AG04450 (cell line): ENCODE measurements at regions not wholly inside any gene's neighbourhood (a gene's known extent, or its start where the extent isn't known, plus 50 kb on each side); places are given as distances from the start of the nearest gene placed in this dataset.

Experiments
- CTCF ChIA-PET: fragments of 300-600, 350-600 bp; formaldehyde crosslinking; extraction: SDS; loops from one replicate; lab custom pipeline; 2022; ENCODE audit warnings: antibody characterized with exemption, inconsistent platforms; lab: Charles Lee
- POLR2A ChIA-PET: fragments of 350-600 bp; formaldehyde crosslinking; extraction: SDS; loops from one replicate; lab custom pipeline; 2021; ENCODE audit warnings: antibody characterized with exemption, inconsistent platforms; lab: Yijun Ruan, JAX
- DNase-seq: peaks from one replicate; pipeline ENCODE4 v3.0.0-alpha.2; 2011; ENCODE audit warnings: low read depth, low spot score
- H3K27ac ChIP-seq: one replicate; pipeline ENCODE4 v1.5.1; 2012; ENCODE audit warnings: low read depth, low read length, control low read depth
- H3K27me3 ChIP-seq: one replicate; pipeline ENCODE4 v1.6.0; 2012; ENCODE audit warnings: low read length; ENCODE audit not compliant: control insufficient read depth, insufficient read depth
- H3K4me3 ChIP-seq: 2 replicates; pipeline ENCODE4 v1.5.1; 2011; ENCODE audit warnings: mild to moderate bottlenecking, low read depth, low read length, control low read depth
- H3K9me3 ChIP-seq: 2 replicates; pipeline ENCODE4 v1.5.1; 2012; ENCODE audit warnings: low read length; ENCODE audit not compliant: control insufficient read depth, insufficient read depth
- TF ChIP-seq, protein P1 (sequence below): IDR thresholded peaks from 2 replicates; pipeline ENCODE4 v1.5.1; 2011; ENCODE audit warnings: low read depth, low read length, control low read depth, inconsistent platforms

DNA sequence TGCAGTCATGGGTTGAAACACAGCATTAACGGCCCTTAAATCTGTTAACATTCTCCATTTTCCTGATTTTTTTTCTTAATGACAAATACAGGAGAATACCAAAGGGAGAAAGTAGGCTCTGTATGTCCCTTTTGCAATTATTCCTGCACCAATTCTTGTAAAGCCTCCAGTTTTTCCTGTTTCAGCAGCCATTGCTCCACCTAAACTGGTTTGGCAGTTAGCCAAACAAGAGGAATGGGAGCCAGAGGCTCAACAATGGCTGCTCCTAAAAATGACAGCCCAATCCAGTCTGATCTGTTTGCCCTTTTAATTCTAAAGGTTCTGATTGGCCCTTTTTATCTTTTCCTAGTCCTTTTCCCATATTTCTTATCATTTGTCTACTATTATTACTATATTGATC is 284.2 kb upstream of the SGK1 start:
- ChIA-PET POLR2A (no interaction called here), CTCF (no interaction called here)
- no peak overlapping the region for H3K27ac ChIP-seq
- no peak overlapping the region for H3K4me3 ChIP-seq
- no peaks in the 10 kb centered on the region for H3K27me3 ChIP-seq
- TF ChIP-seq, protein P1, sequence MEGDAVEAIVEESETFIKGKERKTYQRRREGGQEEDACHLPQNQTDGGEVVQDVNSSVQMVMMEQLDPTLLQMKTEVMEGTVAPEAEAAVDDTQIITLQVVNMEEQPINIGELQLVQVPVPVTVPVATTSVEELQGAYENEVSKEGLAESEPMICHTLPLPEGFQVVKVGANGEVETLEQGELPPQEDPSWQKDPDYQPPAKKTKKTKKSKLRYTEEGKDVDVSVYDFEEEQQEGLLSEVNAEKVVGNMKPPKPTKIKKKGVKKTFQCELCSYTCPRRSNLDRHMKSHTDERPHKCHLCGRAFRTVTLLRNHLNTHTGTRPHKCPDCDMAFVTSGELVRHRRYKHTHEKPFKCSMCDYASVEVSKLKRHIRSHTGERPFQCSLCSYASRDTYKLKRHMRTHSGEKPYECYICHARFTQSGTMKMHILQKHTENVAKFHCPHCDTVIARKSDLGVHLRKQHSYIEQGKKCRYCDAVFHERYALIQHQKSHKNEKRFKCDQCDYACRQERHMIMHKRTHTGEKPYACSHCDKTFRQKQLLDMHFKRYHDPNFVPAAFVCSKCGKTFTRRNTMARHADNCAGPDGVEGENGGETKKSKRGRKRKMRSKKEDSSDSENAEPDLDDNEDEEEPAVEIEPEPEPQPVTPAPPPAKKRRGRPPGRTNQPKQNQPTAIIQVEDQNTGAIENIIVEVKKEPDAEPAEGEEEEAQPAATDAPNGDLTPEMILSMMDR: no peak
- peaks cover 17% of the 10 kb centered on the region for H3K9me3 ChIP-seq
- DNase-seq: no peak

DNA sequence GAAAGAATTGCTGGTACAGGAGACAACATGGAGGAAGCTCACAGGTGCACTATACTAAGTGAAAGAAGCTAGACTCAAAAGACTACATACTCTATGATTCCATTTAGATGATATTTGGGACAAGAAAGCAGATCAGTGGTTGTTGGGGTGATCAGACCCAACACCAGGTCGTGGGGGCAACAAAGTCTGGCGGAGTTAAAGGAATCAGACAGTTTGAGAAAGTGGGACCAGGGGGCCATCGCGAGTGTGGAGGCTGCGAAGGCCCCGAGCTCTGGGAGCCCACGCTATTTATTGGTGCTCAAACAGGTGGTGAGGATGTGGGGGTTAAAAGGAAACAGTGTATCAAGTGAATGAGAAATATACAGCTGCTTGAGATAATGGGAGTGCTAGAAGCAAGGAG is 282.8 kb upstream of the SGK1 start:
- CTCF ChIA-PET: interaction anchor here (1.0 kb wide), 1 partner anchor 223 kb away, joined by 4 read pairs; no protein-coding TSS in a partner anchor
- POLR2A ChIA-PET: no interaction called here

DNA sequence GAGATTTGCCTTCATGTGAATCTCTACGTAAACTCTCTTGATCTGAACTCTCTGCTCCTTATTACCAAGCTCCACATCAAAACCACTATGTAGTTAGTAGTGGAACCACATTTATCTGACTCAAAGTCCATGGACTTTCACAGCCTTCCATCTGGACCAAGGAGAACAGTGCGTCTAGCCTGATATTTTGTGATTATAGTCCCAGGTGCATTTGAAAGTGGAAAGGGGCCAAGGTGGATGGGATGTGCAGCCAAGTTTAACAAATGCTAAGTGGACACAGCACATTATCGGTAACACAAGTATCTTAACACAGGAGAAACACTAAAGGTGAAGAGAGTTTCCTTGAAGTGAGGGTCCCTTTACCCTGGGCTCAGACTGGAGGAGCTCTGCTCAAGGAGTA is 281.2 kb upstream of the SGK1 start:
- TF ChIP-seq, protein P1: no peak

More for the DNA sequence above, 282.8 kb upstream of the SGK1 start:
- TF ChIP-seq, protein P1: no peak
- H3K9me3 ChIP-seq: peaks cover 17% of the 10 kb centered on the region
- H3K27ac ChIP-seq: no peak overlapping the region
- no peaks in the 10 kb centered on the region for H3K27me3 ChIP-seq
- DNase-seq: no peak
- H3K4me3 ChIP-seq: no peak overlapping the region

DNA sequence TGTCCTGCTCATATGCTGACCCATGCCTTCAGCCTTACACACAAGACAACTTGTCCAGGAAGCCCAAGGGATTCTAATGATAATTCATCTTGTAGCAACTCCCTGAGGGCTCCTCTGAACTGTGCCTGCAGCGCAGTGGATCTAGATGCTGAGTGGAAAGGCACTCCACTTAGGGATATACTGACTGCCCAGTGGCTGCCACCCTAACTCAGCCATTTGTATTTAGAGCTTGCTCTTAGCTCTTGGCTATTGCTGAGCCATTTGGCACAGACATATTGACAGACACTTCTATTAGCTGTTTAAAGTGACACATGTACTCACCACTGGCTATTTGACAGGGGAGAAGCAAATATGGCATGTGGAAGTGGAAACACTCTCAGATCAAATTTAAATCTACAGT is 278.3 kb upstream of the SGK1 start:
- CTCF ChIA-PET: no interaction called here
- no peaks in the 10 kb centered on the region for H3K27me3 ChIP-seq
- POLR2A ChIA-PET: no interaction called here
- H3K9me3 ChIP-seq: peaks cover 7% of the 10 kb centered on the region
- TF ChIP-seq, protein P1: no peak
- no peak for DNase-seq
- no peak overlapping the region for H3K27ac ChIP-seq
- no peak overlapping the region for H3K4me3 ChIP-seq

More for the DNA sequence above, 281.2 kb upstream of the SGK1 start:
- Histone ChIP-seq H3K27me3 (no peaks in the 10 kb centered on the region), H3K9me3 (peaks cover 10% of the 10 kb centered on the region), H3K4me3 (no peak overlapping the region), H3K27ac (no peak overlapping the region)
- no peak for DNase-seq
- ChIA-PET POLR2A (no interaction called here), CTCF (no interaction called here)

DNA sequence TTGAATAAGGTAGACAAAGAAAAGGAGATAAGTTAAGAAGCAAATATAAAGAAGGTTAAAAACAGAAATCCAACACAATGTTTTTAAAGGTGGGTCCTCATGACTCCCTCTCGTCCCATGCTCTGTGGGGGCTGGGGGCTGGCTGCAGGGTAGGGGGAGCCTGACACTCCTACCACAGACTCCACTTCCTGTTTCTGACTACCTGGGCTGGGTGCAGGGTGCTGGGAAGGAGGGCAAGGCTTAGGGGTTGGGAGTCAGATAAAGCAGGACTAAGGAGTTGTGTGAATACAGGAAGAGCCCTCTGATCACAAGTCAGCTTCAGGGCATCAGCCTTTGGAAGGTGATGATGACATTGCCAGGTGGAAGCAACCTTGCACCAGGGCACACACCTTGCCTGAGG is 277.0 kb upstream of the SGK1 start:
- CTCF ChIA-PET: no interaction called here
- TF ChIP-seq, protein P1: no peak
- POLR2A ChIA-PET: no interaction called here

More for the DNA sequence above, 277.0 kb upstream of the SGK1 start:
- no peak for DNase-seq
- no peaks in the 10 kb centered on the region for H3K27me3 ChIP-seq
- no peaks in the 10 kb centered on the region for H3K9me3 ChIP-seq
- no peak overlapping the region for H3K4me3 ChIP-seq
- no peak overlapping the region for H3K27ac ChIP-seq
